HL-60 (cell line): ENCODE measurements at regions not wholly inside any gene's neighbourhood (a gene's known extent, or its start where the extent isn't known, plus 50 kb on each side); places are given as distances from the start of the nearest gene placed in this dataset.

Experiments used
- POLR2AphosphoS5 ChIP-seq: IDR thresholded peaks from 2 replicates; pipeline ENCODE4 v1.6.1; 2012; ENCODE audit warnings: low read depth
- SPI1 ChIP-seq: IDR thresholded peaks from 2 replicates; pipeline ENCODE4 v1.6.1; 2012; ENCODE audit warnings: low read depth, mild to moderate bottlenecking, borderline replicate concordance
- TF ChIP-seq, protein P1 (sequence below): IDR thresholded peaks from one replicate; pipeline ENCODE4 v1.5.1; 2011; ENCODE audit warnings: low read length, control low read depth, inconsistent platforms; ENCODE audit not compliant: insufficient read depth

DNA sequence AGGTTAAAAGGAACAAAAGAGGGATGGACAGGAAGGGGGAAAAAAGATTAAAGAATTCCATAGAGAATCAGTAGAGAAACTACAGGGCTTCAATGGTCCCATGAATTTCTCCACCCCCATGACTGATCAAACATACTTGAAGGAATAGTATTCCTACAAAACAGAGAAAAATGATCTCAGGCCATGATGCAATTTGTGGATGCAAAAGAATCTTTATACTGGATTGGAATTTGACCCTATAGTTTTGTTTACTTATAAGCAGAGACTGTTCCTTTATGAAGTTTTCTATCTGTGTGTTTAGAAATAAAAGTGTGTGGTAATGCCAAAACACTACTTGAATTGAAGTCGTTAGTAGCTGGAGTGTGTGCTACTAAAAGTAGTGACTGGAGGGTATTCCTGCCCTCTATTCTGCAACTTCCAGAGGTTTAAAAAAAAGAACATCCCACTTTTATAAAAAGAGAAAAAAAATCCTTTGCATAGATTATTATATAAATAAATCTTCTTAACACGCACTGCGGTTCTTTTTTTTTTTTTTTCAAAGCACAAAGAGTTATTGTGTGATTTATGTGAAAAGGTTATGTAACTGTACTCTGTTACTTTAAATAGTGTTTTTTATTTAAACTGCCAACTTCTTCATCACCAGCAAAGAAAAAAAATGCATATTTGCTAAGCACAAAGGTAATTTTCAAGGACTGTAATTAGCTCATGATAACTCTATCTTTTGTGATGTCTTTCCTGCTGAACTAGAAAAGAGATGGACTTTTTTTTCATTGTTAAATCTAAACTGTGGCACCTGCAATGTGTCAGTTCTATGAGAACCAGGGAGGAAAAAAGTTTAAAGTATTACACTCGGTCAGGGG is 214.5 kb upstream of the CITED2 start:
- TF ChIP-seq, protein P1, sequence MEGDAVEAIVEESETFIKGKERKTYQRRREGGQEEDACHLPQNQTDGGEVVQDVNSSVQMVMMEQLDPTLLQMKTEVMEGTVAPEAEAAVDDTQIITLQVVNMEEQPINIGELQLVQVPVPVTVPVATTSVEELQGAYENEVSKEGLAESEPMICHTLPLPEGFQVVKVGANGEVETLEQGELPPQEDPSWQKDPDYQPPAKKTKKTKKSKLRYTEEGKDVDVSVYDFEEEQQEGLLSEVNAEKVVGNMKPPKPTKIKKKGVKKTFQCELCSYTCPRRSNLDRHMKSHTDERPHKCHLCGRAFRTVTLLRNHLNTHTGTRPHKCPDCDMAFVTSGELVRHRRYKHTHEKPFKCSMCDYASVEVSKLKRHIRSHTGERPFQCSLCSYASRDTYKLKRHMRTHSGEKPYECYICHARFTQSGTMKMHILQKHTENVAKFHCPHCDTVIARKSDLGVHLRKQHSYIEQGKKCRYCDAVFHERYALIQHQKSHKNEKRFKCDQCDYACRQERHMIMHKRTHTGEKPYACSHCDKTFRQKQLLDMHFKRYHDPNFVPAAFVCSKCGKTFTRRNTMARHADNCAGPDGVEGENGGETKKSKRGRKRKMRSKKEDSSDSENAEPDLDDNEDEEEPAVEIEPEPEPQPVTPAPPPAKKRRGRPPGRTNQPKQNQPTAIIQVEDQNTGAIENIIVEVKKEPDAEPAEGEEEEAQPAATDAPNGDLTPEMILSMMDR: no peak
- no peak for TF ChIP-seq SPI1
- TF ChIP-seq POLR2AphosphoS5: no peak
